IMR-90 (cell line): ENCODE measurements at regions not wholly inside any gene's neighbourhood (a gene's known extent, or its start where the extent isn't known, plus 50 kb on each side); places are given as distances from the start of the nearest gene placed in this dataset.

ENCODE experiments used
- ATAC-seq: fragments of 200-7000 bp; cut with Tn5 transposase; 2 replicates; pipeline ENCODE4 v1.9.1; 2020; ENCODE audit warnings: low read depth, mild to moderate bottlenecking, moderate library complexity
- BruUV-seq: library from RNA; stranded (reverse); fragments of 400-500 nt; replicated peaks from 2 replicates; lab custom pipeline; 2021; lab: Mats Ljungman, UMichigan
- CTCF ChIA-PET: fragments of 300-600 bp; formaldehyde crosslinking; extraction: SDS; loops from one replicate; lab custom pipeline; 2021; ENCODE audit warnings: antibody characterized with exemption; lab: Yijun Ruan, JAX
- POLR2A ChIA-PET: fragments of 300-600 bp; sonication (Branson Sonifier 250); formaldehyde crosslinking; loops from one replicate; lab custom pipeline; 2022; ENCODE audit warnings: antibody characterized with exemption; ENCODE audit not compliant: unreplicated experiment; lab: Charles Lee
- DNase-seq: peaks from one replicate; pipeline ENCODE4 v3.0.0; 2013
- H2AFZ ChIP-seq: replicated peaks from 2 replicates; pipeline ENCODE3; 2013; ENCODE audit warnings: low read length, mild to moderate bottlenecking; ENCODE audit not compliant: poor library complexity
- H2AK5ac ChIP-seq: 2 replicates; pipeline ENCODE4 v1.6.1; 2013; ENCODE audit warnings: low read depth, low read length, inconsistent platforms
- H2AK9ac ChIP-seq: replicated peaks from 2 replicates; pipeline ENCODE3; 2013; ENCODE audit warnings: mild to moderate bottlenecking, low read depth, low read length, moderate library complexity; ENCODE audit not compliant: poor library complexity
- H2BK120ac ChIP-seq: 2 replicates; pipeline ENCODE4 v1.6.1; 2013; ENCODE audit warnings: low read depth, low read length, inconsistent platforms
- H2BK15ac ChIP-seq: 3 replicates; pipeline ENCODE4 v1.6.1; 2013; ENCODE audit warnings: low read depth, low read length, inconsistent platforms
- H2BK20ac ChIP-seq: 2 replicates; pipeline ENCODE4 v1.6.1; 2013; ENCODE audit warnings: low read depth, mild to moderate bottlenecking, inconsistent platforms, low read length, moderate library complexity
- H2BK5ac ChIP-seq: 2 replicates; pipeline ENCODE4 v1.6.1; 2013; ENCODE audit warnings: mild to moderate bottlenecking, low read depth, low read length, inconsistent platforms; ENCODE audit not compliant: poor library complexity, severe bottlenecking
- H3K14ac ChIP-seq: replicated peaks from 2 replicates; pipeline ENCODE4 v1.6.1; 2013; ENCODE audit warnings: low read depth, low read length, inconsistent platforms
- H3K18ac ChIP-seq: 2 replicates; pipeline ENCODE4 v1.6.1; 2013; ENCODE audit warnings: low read depth, low read length, control low read depth
- H3K23ac ChIP-seq: 2 replicates; pipeline ENCODE4 v1.6.1; 2013; ENCODE audit warnings: low read depth, low read length, inconsistent platforms
- H3K27ac ChIP-seq: 2 replicates; pipeline ENCODE4 v1.5.1; 2013; ENCODE audit warnings: mild to moderate bottlenecking, control low read depth, low read length; ENCODE audit not compliant: insufficient read depth
- H3K27me3 ChIP-seq: 2 replicates; pipeline ENCODE4 v1.6.1; 2013; ENCODE audit warnings: low read length; ENCODE audit not compliant: control insufficient read depth, insufficient read depth
- H3K36me3 ChIP-seq: 2 replicates; pipeline ENCODE4 v1.6.1; 2013; ENCODE audit warnings: low read length, mixed read lengths; ENCODE audit not compliant: control insufficient read depth, insufficient read depth
- H3K4ac ChIP-seq: 2 replicates; pipeline ENCODE4 v1.6.1; 2013; ENCODE audit warnings: low read depth, low read length, inconsistent platforms
- H3K4me1 ChIP-seq: 2 replicates; pipeline ENCODE4 v1.6.1; 2013; ENCODE audit warnings: low read length, mixed read lengths; ENCODE audit not compliant: control insufficient read depth, insufficient read depth
- H3K4me2 ChIP-seq: 2 replicates; pipeline ENCODE4 v1.6.1; 2013; ENCODE audit warnings: low read depth, mild to moderate bottlenecking, control low read depth, low read length, moderate library complexity
- H3K4me3 ChIP-seq: 2 replicates; pipeline ENCODE4 v1.5.1; 2013; ENCODE audit warnings: low read depth, mild to moderate bottlenecking, control low read depth, low read length, moderate library complexity; ENCODE audit not compliant: insufficient read depth
- H3K56ac ChIP-seq: 2 replicates; pipeline ENCODE4 v1.6.1; 2013; ENCODE audit warnings: low read length, inconsistent platforms; ENCODE audit not compliant: insufficient read depth; ENCODE audit errors: extremely low read depth
- H3K79me1 ChIP-seq, 2 experiments: 2 replicates each; pipeline ENCODE4 v1.6.1; 2013; ENCODE audit warnings: low read length in 2 of 2, inconsistent platforms in 1 of 2, low read depth in 1 of 2
- H3K9ac ChIP-seq: 2 replicates; pipeline ENCODE4 v1.6.1; 2013; ENCODE audit warnings: low read depth, low read length, control low read depth
- H3K9me1 ChIP-seq: 2 replicates; pipeline ENCODE4 v1.6.1; 2013; ENCODE audit warnings: low read length, inconsistent platforms; ENCODE audit not compliant: insufficient read depth
- H3K9me3 ChIP-seq: 2 replicates; pipeline ENCODE4 v1.6.1; 2013; ENCODE audit warnings: low read length; ENCODE audit not compliant: control insufficient read depth, insufficient read depth
- H4K20me1 ChIP-seq: 2 replicates; pipeline ENCODE4 v1.6.1; 2013; ENCODE audit warnings: low read length, inconsistent platforms; ENCODE audit not compliant: insufficient read depth
- H4K5ac ChIP-seq: 2 replicates; pipeline ENCODE4 v1.6.1; 2013; ENCODE audit warnings: mild to moderate bottlenecking, low read depth, low read length, control low read depth
- H4K8ac ChIP-seq, 2 experiments: 2 replicates each; pipeline ENCODE4 v1.6.1; 2013; ENCODE audit warnings: low read depth in 2 of 2, low read length in 2 of 2, control low read depth in 1 of 2, inconsistent platforms in 1 of 2
- H4K91ac ChIP-seq: 2 replicates; pipeline ENCODE4 v1.6.1; 2013; ENCODE audit warnings: low read depth, low read length, inconsistent platforms; ENCODE audit not compliant: insufficient read depth
- BHLHE40 ChIP-seq: fragments of 150-350 bp; IDR thresholded peaks from 2 replicates; pipeline ENCODE4 v1.6.1; 2016; ENCODE audit warnings: mild to moderate bottlenecking, low read depth, low read length
- CEBPB ChIP-seq: IDR thresholded peaks from 2 replicates; pipeline ENCODE4 v1.6.1; 2012; ENCODE audit warnings: low read depth, low read length, improper control_type of control experiment
- CHD1 ChIP-seq: IDR thresholded peaks from 2 replicates; pipeline ENCODE4 v1.6.1; 2012; ENCODE audit warnings: low read depth, low read length, improper control_type of control experiment
- FOS ChIP-seq: fragments of 150-350 bp; IDR thresholded peaks from 2 replicates; pipeline ENCODE4 v1.6.1; 2016; ENCODE audit warnings: low read depth, low read length
- MAFK ChIP-seq: IDR thresholded peaks from 2 replicates; pipeline ENCODE4 v1.6.1; 2012; ENCODE audit warnings: low read depth, low read length, improper control_type of control experiment
- MAZ ChIP-seq: IDR thresholded peaks from 2 replicates; pipeline ENCODE4 v1.6.1; 2012; ENCODE audit warnings: low read depth, mild to moderate bottlenecking, low read length, improper control_type of control experiment, moderate library complexity, borderline replicate concordance
- MXI1 ChIP-seq: IDR thresholded peaks from 2 replicates; pipeline ENCODE4 v1.6.1; 2012; ENCODE audit warnings: low read depth, mild to moderate bottlenecking, low read length, moderate library complexity, borderline replicate concordance
- NFE2L2 ChIP-seq: fragments of 150-350 bp; IDR thresholded peaks from 2 replicates; pipeline ENCODE4 v1.6.1; 2016; ENCODE audit warnings: low read depth, mild to moderate bottlenecking, low read length
- POLR2A ChIP-seq: IDR thresholded peaks from 2 replicates; pipeline ENCODE4 v1.6.1; 2012; ENCODE audit warnings: mild to moderate bottlenecking, low read depth, low read length
- RAD21 ChIP-seq: IDR thresholded peaks from 2 replicates; pipeline ENCODE4 v1.6.1; 2012; ENCODE audit warnings: low read length, improper control_type of control experiment
- RFX5 ChIP-seq: IDR thresholded peaks from 2 replicates; pipeline ENCODE4 v1.8.0; 2012; ENCODE audit warnings: low read depth, mild to moderate bottlenecking, low read length, moderate library complexity
- SMC3 ChIP-seq: fragments of 150-350 bp; IDR thresholded peaks from 2 replicates; pipeline ENCODE4 v1.6.1; 2016; ENCODE audit warnings: low read depth, mild to moderate bottlenecking, antibody characterized with exemption, low read length, moderate library complexity
- WGBS, 2 experiments: methylation state at CpG; one replicate each; pipeline versions ENCODE4 v1.1.5 to v1.1.7; 2013; ENCODE audit warnings: missing lambda C conversion rate in 2 of 2; ENCODE audit not compliant: insufficient read length in 1 of 2; ENCODE audit errors: extremely low coverage in 2 of 2; 5-methylcytosine and 5-hydroxymethylcytosine counted together
- dilution Hi-C: fragments of 300-500 bp; cut with HindIII; formaldehyde crosslinking; loops from one replicate; pipeline ENCODE4 v1.14.3; 2018; ENCODE audit warnings: low sequenced_read_pairs; ENCODE audit not compliant: unreplicated experiment
- in situ Hi-C: fragments of 300-500 bp; cut with MboI; formaldehyde crosslinking; loops from 3 replicates; pipeline ENCODE4 v1.14.3; 2019; ENCODE audit warnings: low sequenced_read_pairs, inconsistent platforms, mixed read lengths
- intact Hi-C: fragments of 100-400 bp; cut with micrococcal nuclease; formaldehyde crosslinking; loops from 2 replicates; pipeline ENCODE4 v1.10.0; 2022
- TF ChIP-seq, protein P1 (sequence below): fragments of 150-350 bp; IDR thresholded peaks from 2 replicates; pipeline ENCODE4 v1.6.1; 2016; ENCODE audit warnings: low read depth, mild to moderate bottlenecking, low read length, moderate library complexity, borderline replicate concordance

DNA sequence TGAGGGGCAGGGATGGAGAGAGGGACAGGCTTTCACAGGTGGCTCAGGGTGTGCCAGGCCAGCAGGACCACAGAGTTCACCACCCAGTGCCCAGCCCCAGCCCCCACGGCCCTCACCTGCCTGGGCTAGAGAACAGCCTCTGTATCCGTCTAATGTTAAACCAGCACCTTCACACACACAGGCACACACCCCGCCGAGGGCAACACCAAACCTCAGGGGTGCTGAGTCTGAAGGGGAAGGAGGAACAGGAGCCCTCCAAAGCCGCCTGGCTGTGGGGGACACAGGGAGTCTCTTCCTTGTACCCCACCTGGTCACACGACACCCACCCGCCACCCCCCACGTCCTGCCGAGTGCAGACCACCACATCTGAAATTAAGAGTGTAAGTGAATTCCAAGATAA is 205.8 kb upstream of the SALL3 start:
- Histone ChIP-seq H2AK9ac (no peak overlapping the region), H4K20me1 (no peaks in the 10 kb centered on the region), H4K91ac (no peak overlapping the region), H3K9ac (no peak overlapping the region), H3K23ac (no peak overlapping the region), H2BK20ac (no peak overlapping the region), H3K27ac (no peak overlapping the region), H4K8ac (no peak overlapping the region), H3K9me3 (peaks cover 64% of the 10 kb centered on the region), H2AK5ac (no peak overlapping the region), H2BK5ac (no peak overlapping the region), H2BK15ac (no peak overlapping the region), H3K18ac (no peak overlapping the region), H3K4ac (no peak overlapping the region), H2BK120ac (no peak overlapping the region), H3K4me3 (no peak overlapping the region), H3K56ac (no peak overlapping the region), H3K36me3 (no peaks in the 10 kb centered on the region), H3K9me1 (no peaks in the 10 kb centered on the region), H3K79me1 (no peaks in the 10 kb centered on the region), H2AFZ (no peak overlapping the region), H3K27me3 (no peaks in the 10 kb centered on the region), H3K14ac (no peak overlapping the region), H3K4me2 (no peak overlapping the region), H4K5ac (no peak overlapping the region), H3K4me1 (no peaks in the 10 kb centered on the region)
- intact Hi-C loops, result no loop called here
- ChIA-PET POLR2A (no interaction called here), CTCF (no interaction called here)
- in situ Hi-C loops, result no loop called here
- ATAC-seq (no peak), DNase-seq (no peak)
- dilution Hi-C loops, result no loop called here
- TF ChIP-seq BHLHE40 (no peak), POLR2A (no peak), RFX5 (no peak), SMC3 (no peak), CHD1 (no peak), MAZ (no peak), NFE2L2 (no peak), MXI1 (no peak), FOS (no peak), RAD21 (no peak), CEBPB (no peak), MAFK (no peak)
- TF ChIP-seq, protein P1, sequence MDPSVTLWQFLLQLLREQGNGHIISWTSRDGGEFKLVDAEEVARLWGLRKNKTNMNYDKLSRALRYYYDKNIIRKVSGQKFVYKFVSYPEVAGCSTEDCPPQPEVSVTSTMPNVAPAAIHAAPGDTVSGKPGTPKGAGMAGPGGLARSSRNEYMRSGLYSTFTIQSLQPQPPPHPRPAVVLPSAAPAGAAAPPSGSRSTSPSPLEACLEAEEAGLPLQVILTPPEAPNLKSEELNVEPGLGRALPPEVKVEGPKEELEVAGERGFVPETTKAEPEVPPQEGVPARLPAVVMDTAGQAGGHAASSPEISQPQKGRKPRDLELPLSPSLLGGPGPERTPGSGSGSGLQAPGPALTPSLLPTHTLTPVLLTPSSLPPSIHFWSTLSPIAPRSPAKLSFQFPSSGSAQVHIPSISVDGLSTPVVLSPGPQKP, result no peak
- no CpG with 5 or more reads among the region's 9 CpGs for WGBS, 2 experiments
- BruUV-seq, result no TSS peak
